ENCODE measurements at regions not wholly inside any gene's neighbourhood (a gene's known extent, or its start where the extent isn't known, plus 50 kb on each side); places are given as distances from the start of the nearest gene placed in this dataset.
"Not testable (repeated sequence)": the region's sequence is repeated elsewhere in the genome, so short reads cannot be mapped to it uniquely, and the experiment has no call there.

GRCh38 chr5:108508979-108509378, 127.1 kb upstream of the FBXL17 start:
- H3K27me3 Mint-ChIP-seq: peaks cover 12% of the 10 kb centered on the region
- no peaks in the 10 kb centered on the region for H3K4me1 Mint-ChIP-seq (ENCODE audit: low read depth)
- intact Hi-C loops (cut with micrococcal nuclease): no loop called here
- POLR2A ChIA-PET: no interaction called here
- H3K36me3 Mint-ChIP-seq: no peaks in the 10 kb centered on the region
- no peak overlapping the region for H3K27ac Mint-ChIP-seq
- CTCF ChIA-PET: no interaction called here
- H3K9me3 Mint-ChIP-seq: no peaks in the 10 kb centered on the region
- no peak overlapping the region for H3K4me3 Mint-ChIP-seq
- DNase-seq: no peak

GRCh38 chr5:108507631-108508030, 125.7 kb upstream of the FBXL17 start:
- no peak for DNase-seq
- no peak overlapping the region for H3K27ac Mint-ChIP-seq
- CTCF ChIA-PET: no interaction called here
- intact Hi-C loops (cut with micrococcal nuclease): no loop called here
- no peak overlapping the region for H3K4me3 Mint-ChIP-seq
- no peaks in the 10 kb centered on the region for H3K9me3 Mint-ChIP-seq
- peaks cover 12% of the 10 kb centered on the region for H3K27me3 Mint-ChIP-seq
- no peaks in the 10 kb centered on the region for H3K4me1 Mint-ChIP-seq (ENCODE audit: low read depth)
- POLR2A ChIA-PET: no interaction called here
- no peaks in the 10 kb centered on the region for H3K36me3 Mint-ChIP-seq

- ChIA-PET POLR2A (no interaction called here), CTCF (no interaction called here)
- H3K4me1 Mint-ChIP-seq (ENCODE audit: low read depth): no peaks in the 10 kb centered on the region
- no peak for DNase-seq
- intact Hi-C loops (cut with micrococcal nuclease): no loop called here
- peaks cover 6% of the 10 kb centered on the region for H3K27me3 Mint-ChIP-seq
- H3K36me3 Mint-ChIP-seq: no peaks in the 10 kb centered on the region
- H3K4me3 Mint-ChIP-seq: no peak overlapping the region
- no peak overlapping the region for H3K27ac Mint-ChIP-seq
- H3K9me3 Mint-ChIP-seq: peaks cover 6% of the 10 kb centered on the region
These were observed 123.7 kb upstream of the FBXL17 start for GRCh38 chr5:108505608-108506007.

- H3K9me3 Mint-ChIP-seq: peaks cover 7% of the 10 kb centered on the region
- H3K4me3 Mint-ChIP-seq: no peak overlapping the region
- POLR2A ChIA-PET: no interaction called here
- H3K36me3 Mint-ChIP-seq: no peaks in the 10 kb centered on the region
- peaks cover 4% of the 10 kb centered on the region for H3K27me3 Mint-ChIP-seq
- no peak for DNase-seq
- intact Hi-C loops (cut with micrococcal nuclease): no loop called here
- no peak overlapping the region for H3K27ac Mint-ChIP-seq
- H3K4me1 Mint-ChIP-seq (ENCODE audit: low read depth): no peaks in the 10 kb centered on the region
- CTCF ChIA-PET: no interaction called here
These were observed 123.1 kb upstream of the FBXL17 start for GRCh38 chr5:108504974-108505373.

- DNase-seq: no peak
- intact Hi-C loops (cut with micrococcal nuclease): no loop called here
These were observed 122.1 kb upstream of the FBXL17 start for GRCh38 chr5:108503986-108504385.

GRCh38 chr5:108495615-108496014, 113.7 kb upstream of the FBXL17 start:
- CTCF ChIA-PET; POLR2A ChIA-PET; H3K36me3 Mint-ChIP-seq; H3K27me3 Mint-ChIP-seq; intact Hi-C loops (cut with micrococcal nuclease); H3K9me3 Mint-ChIP-seq; DNase-seq; H3K4me3 Mint-ChIP-seq; H3K27ac Mint-ChIP-seq; H3K4me1 Mint-ChIP-seq (ENCODE audit: low read depth): not testable (repeated sequence)

More at GRCh38 chr5:108503986-108504385, 122.1 kb upstream of the FBXL17 start:
- Mint-ChIP-seq H3K36me3 (no peaks in the 10 kb centered on the region), H3K4me1 (ENCODE audit: low read depth) (no peaks in the 10 kb centered on the region), H3K27me3 (peaks cover 4% of the 10 kb centered on the region), H3K4me3 (no peak overlapping the region), H3K9me3 (peaks cover 14% of the 10 kb centered on the region), H3K27ac (no peak overlapping the region)
- ChIA-PET CTCF (no interaction called here), POLR2A (no interaction called here)

- CTCF ChIA-PET: no interaction called here
These were observed 106.1 kb upstream of the FBXL17 start for GRCh38 chr5:108487951-108488350.

GRCh38 chr5:108484035-108484434, 102.1 kb upstream of the FBXL17 start:
- Mint-ChIP-seq H3K36me3 (no peaks in the 10 kb centered on the region), H3K4me3 (no peak overlapping the region), H3K9me3 (no peaks in the 10 kb centered on the region), H3K27me3 (peaks cover 21% of the 10 kb centered on the region), H3K4me1 (ENCODE audit: low read depth) (no peaks in the 10 kb centered on the region), H3K27ac (no peak overlapping the region)
- intact Hi-C loops (cut with micrococcal nuclease): no loop called here
- ChIA-PET CTCF (no interaction called here), POLR2A (no interaction called here)
- no peak for DNase-seq

More at GRCh38 chr5:108487951-108488350, 106.1 kb upstream of the FBXL17 start:
- no peaks in the 10 kb centered on the region for H3K9me3 Mint-ChIP-seq
- H3K4me3 Mint-ChIP-seq: no peak overlapping the region
- H3K27me3 Mint-ChIP-seq: peaks cover 18% of the 10 kb centered on the region
- intact Hi-C loops (cut with micrococcal nuclease): no loop called here
- H3K27ac Mint-ChIP-seq: no peak overlapping the region
- no peaks in the 10 kb centered on the region for H3K36me3 Mint-ChIP-seq
- POLR2A ChIA-PET: no interaction called here
- no peaks in the 10 kb centered on the region for H3K4me1 Mint-ChIP-seq (ENCODE audit: low read depth)
- DNase-seq: no peak

GRCh38 chr5:108481355-108481931, 99.5 kb upstream of the FBXL17 start:
- POLR2A ChIA-PET: no interaction called here

GRCh38 chr5:108472237-108472636, 90.3 kb upstream of the FBXL17 start:
- CTCF ChIA-PET: no interaction called here
- POLR2A ChIA-PET: no interaction called here

More at GRCh38 chr5:108481355-108481931, 99.5 kb upstream of the FBXL17 start:
- H3K4me3 Mint-ChIP-seq: no peak overlapping the region
- CTCF ChIA-PET: interaction anchor here (0.6 kb wide), 1 partner anchor 35 kb away, joined by 3 read pairs; no protein-coding TSS in a partner anchor
- no peak for DNase-seq
- H3K9me3 Mint-ChIP-seq: no peaks in the 10 kb centered on the region
- no peaks in the 10 kb centered on the region for H3K4me1 Mint-ChIP-seq (ENCODE audit: low read depth)
- peaks cover 15% of the 10 kb centered on the region for H3K27me3 Mint-ChIP-seq
- no peak overlapping the region for H3K27ac Mint-ChIP-seq
- H3K36me3 Mint-ChIP-seq: no peaks in the 10 kb centered on the region
- intact Hi-C loops (cut with micrococcal nuclease): no loop called here

GRCh38 chr5:108467563-108467962, 85.7 kb upstream of the FBXL17 start:
- Mint-ChIP-seq H3K9me3 (no peaks in the 10 kb centered on the region), H3K4me1 (ENCODE audit: low read depth) (no peaks in the 10 kb centered on the region), H3K36me3 (no peaks in the 10 kb centered on the region), H3K27ac (no peak overlapping the region), H3K4me3 (no peak overlapping the region), H3K27me3 (peaks cover under 1% of the 10 kb centered on the region)
- ChIA-PET CTCF (no interaction called here), POLR2A (interaction anchor here (0.7 kb wide), 1 partner anchor 38 kb away, joined by 3 read pairs; no protein-coding TSS in a partner anchor)
- intact Hi-C loops (cut with micrococcal nuclease): no loop called here
- no peak for DNase-seq

More at GRCh38 chr5:108472237-108472636, 90.3 kb upstream of the FBXL17 start:
- H3K27ac Mint-ChIP-seq: no peak overlapping the region
- intact Hi-C loops (cut with micrococcal nuclease): no loop called here
- no peaks in the 10 kb centered on the region for H3K4me1 Mint-ChIP-seq (ENCODE audit: low read depth)
- H3K4me3 Mint-ChIP-seq: no peak overlapping the region
- DNase-seq: no peak
- peaks cover 2% of the 10 kb centered on the region for H3K9me3 Mint-ChIP-seq
- no peaks in the 10 kb centered on the region for H3K36me3 Mint-ChIP-seq
- H3K27me3 Mint-ChIP-seq: peaks cover 2% of the 10 kb centered on the region

- H3K27me3 Mint-ChIP-seq: peaks cover 21% of the 10 kb centered on the region
- no peaks in the 10 kb centered on the region for H3K36me3 Mint-ChIP-seq
- ChIA-PET CTCF (no interaction called here), POLR2A (no interaction called here)
- DNase-seq: no peak
- H3K4me3 Mint-ChIP-seq: no peak overlapping the region
- H3K4me1 Mint-ChIP-seq (ENCODE audit: low read depth): no peaks in the 10 kb centered on the region
- no peaks in the 10 kb centered on the region for H3K9me3 Mint-ChIP-seq
- H3K27ac Mint-ChIP-seq: no peak overlapping the region
- intact Hi-C loops (cut with micrococcal nuclease): no loop called here
These were observed 79.9 kb upstream of the FBXL17 start for GRCh38 chr5:108461628-108462367.

- Mint-ChIP-seq H3K27me3 (peaks cover 23% of the 10 kb centered on the region), H3K4me3 (no peak overlapping the region), H3K36me3 (peaks cover under 1% of the 10 kb centered on the region), H3K4me1 (ENCODE audit: low read depth) (no peaks in the 10 kb centered on the region), H3K9me3 (peaks cover 10% of the 10 kb centered on the region), H3K27ac (no peak overlapping the region)
- no peak for DNase-seq
- CTCF ChIA-PET: no interaction called here
- intact Hi-C loops (cut with micrococcal nuclease): no loop called here
- POLR2A ChIA-PET: no interaction called here
These were observed 77.9 kb upstream of the FBXL17 start for GRCh38 chr5:108459769-108460168.
